ENCODE measurements at regions not wholly inside any gene's neighbourhood (a gene's known extent, or its start where the extent isn't known, plus 50 kb on each side); places are given as distances from the start of the nearest gene placed in this dataset.

DNA sequence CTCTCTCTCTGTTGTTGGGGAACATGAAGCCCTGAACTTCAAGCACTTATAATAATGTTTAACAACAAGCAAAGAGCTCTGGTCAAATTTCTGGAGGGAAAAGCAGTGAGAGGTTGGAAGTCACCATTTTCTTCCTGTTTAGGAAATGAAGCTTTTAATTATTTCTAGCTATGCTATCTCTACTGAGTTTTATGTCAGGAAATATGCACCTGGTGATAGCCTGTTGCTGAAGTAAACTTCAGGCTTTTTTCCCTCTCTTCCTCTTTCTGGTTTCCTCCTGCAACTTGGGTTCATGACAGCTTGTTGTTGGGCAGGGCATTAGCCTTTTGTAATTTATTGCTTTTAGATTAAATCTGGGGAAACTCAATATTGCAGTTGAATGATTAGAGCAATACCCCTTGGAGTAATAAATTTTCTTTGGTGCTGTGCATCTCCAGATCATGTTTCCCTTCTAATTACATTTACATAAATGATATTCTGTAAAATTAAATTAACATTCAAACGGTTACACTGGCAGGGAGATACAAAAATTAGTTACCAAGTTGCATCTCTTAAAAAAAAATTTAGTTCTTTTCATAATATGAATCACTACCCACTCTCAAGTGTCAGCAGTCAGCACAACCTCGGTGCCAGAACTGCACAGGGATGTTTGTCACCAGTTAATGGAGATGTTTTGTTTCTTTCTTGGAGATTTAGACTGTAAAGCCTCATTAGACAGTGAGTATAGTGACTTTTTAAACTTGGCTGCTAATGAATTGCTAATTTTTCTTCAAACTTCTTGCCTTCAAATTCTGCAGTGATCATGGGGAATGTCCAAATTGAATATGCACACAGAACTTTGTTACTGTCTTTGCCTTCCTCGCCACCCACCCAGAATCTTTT is 466.6 kb upstream of the ETAA1 start:
- H3K4me3 ChIP-seq: no peak overlapping the region
- ChIA-PET CTCF (no interaction called here), RAD21 (ENCODE audit: unreplicated experiment) (no interaction called here), POLR2A (no interaction called here), SMC1A (ENCODE audit: uncharacterized antibody, unreplicated experiment) (no interaction called here)
- in situ Hi-C loops (cut with MboI): no loop called here
- no peaks in the 10 kb centered on the region for H3K4me1 ChIP-seq (ENCODE audit: control insufficient read depth, insufficient read depth, low read length)
- H4K20me1 ChIP-seq (ENCODE audit: control insufficient read depth, insufficient read depth): no peaks in the 10 kb centered on the region
- H3K79me2 ChIP-seq (ENCODE audit: control insufficient read depth, insufficient read depth, low read length): no peaks in the 10 kb centered on the region
- BruUV-seq (replicated peaks): no TSS peak
- ATAC-seq: no peak
- H3K9me3 ChIP-seq (replicated peaks; ENCODE audit: control insufficient read depth, insufficient read depth, low read length): no peaks in the 10 kb centered on the region
- no peaks in the 10 kb centered on the region for H3K36me3 ChIP-seq (ENCODE audit: control insufficient read depth in 2 of 2, insufficient read depth in 2 of 2, low read length in 1 of 2)
- 3% methylated on average over 3 of the region's 3 CpGs for WGBS (ENCODE audit: insufficient coverage, insufficient replicate concordance, low lambda C conversion rate, missing lambda C conversion rate)
- FAIRE-seq: no peak
- no peak overlapping the region for H2AFZ ChIP-seq (ENCODE audit: control insufficient read depth, low read depth, low read length)
- intact Hi-C loops (cut with micrococcal nuclease; ENCODE audit: unreplicated experiment): no loop called here
- no peak overlapping the region for H3K27ac ChIP-seq (ENCODE audit: control insufficient read depth, insufficient read depth)
- TF ChIP-seq SPI1 (IDR thresholded peaks at IDR 0.05; ENCODE audit: borderline replicate concordance, insufficient read depth, low read depth, low read length) (no peak), SMC3 (IDR thresholded peaks at IDR 0.05; ENCODE audit: borderline replicate concordance, low read length) (no peak), MYB (IDR thresholded peaks at IDR 0.05; ENCODE audit: borderline replicate concordance, low read depth, low read length) (no peak), CHD2 (IDR thresholded peaks at IDR 0.05; ENCODE audit: borderline replicate concordance, low read depth, low read length) (no peak), POLR2A (IDR thresholded peaks at IDR 0.05; ENCODE audit: low read depth, low read length) (no peak), SP1 (IDR thresholded peaks at IDR 0.05; ENCODE audit: low read depth, low read length) (no peak), IRF4 (IDR thresholded peaks at IDR 0.05; ENCODE audit: low read depth, low read length) (no peak), KDM1A (IDR thresholded peaks at IDR 0.05; ENCODE audit: borderline replicate concordance) (no peak), ATF7 (IDR thresholded peaks at IDR 0.05; ENCODE audit: low read depth) (no peak), FOXK2 (IDR thresholded peaks at IDR 0.05) (no peak), ZBED1 (IDR thresholded peaks at IDR 0.05; ENCODE audit: borderline replicate concordance) (no peak), CBX5 (IDR thresholded peaks at IDR 0.05; ENCODE audit: low read depth) (no peak), MEF2B (IDR thresholded peaks at IDR 0.05; ENCODE audit: partially characterized antibody, poor library complexity, severe bottlenecking) (no peak), NR2F1 (conservative IDR thresholded peaks at IDR 0.05) (no peak)
- TF ChIP-seq, protein P1, sequence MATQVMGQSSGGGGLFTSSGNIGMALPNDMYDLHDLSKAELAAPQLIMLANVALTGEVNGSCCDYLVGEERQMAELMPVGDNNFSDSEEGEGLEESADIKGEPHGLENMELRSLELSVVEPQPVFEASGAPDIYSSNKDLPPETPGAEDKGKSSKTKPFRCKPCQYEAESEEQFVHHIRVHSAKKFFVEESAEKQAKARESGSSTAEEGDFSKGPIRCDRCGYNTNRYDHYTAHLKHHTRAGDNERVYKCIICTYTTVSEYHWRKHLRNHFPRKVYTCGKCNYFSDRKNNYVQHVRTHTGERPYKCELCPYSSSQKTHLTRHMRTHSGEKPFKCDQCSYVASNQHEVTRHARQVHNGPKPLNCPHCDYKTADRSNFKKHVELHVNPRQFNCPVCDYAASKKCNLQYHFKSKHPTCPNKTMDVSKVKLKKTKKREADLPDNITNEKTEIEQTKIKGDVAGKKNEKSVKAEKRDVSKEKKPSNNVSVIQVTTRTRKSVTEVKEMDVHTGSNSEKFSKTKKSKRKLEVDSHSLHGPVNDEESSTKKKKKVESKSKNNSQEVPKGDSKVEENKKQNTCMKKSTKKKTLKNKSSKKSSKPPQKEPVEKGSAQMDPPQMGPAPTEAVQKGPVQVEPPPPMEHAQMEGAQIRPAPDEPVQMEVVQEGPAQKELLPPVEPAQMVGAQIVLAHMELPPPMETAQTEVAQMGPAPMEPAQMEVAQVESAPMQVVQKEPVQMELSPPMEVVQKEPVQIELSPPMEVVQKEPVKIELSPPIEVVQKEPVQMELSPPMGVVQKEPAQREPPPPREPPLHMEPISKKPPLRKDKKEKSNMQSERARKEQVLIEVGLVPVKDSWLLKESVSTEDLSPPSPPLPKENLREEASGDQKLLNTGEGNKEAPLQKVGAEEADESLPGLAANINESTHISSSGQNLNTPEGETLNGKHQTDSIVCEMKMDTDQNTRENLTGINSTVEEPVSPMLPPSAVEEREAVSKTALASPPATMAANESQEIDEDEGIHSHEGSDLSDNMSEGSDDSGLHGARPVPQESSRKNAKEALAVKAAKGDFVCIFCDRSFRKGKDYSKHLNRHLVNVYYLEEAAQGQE (IDR thresholded peaks at IDR 0.05; ENCODE audit: low read depth, low read length): no peak
- TF ChIP-seq, protein P2, sequence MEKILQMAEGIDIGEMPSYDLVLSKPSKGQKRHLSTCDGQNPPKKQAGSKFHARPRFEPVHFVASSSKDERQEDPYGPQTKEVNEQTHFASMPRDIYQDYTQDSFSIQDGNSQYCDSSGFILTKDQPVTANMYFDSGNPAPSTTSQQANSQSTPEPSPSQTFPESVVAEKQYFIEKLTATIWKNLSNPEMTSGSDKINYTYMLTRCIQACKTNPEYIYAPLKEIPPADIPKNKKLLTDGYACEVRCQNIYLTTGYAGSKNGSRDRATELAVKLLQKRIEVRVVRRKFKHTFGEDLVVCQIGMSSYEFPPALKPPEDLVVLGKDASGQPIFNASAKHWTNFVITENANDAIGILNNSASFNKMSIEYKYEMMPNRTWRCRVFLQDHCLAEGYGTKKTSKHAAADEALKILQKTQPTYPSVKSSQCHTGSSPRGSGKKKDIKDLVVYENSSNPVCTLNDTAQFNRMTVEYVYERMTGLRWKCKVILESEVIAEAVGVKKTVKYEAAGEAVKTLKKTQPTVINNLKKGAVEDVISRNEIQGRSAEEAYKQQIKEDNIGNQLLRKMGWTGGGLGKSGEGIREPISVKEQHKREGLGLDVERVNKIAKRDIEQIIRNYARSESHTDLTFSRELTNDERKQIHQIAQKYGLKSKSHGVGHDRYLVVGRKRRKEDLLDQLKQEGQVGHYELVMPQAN (conservative IDR thresholded peaks at IDR 0.05): no peak
- no peaks in the 10 kb centered on the region for H3K27me3 ChIP-seq (replicated peaks in 1 of 2; ENCODE audit: control insufficient read depth in 2 of 2, insufficient read depth in 2 of 2, low read length in 1 of 2)
- H3K9ac ChIP-seq (ENCODE audit: control insufficient read depth, insufficient read depth, low read length): no peak overlapping the region
- DNase-seq (ENCODE audit: low read depth, low spot score): no peak
- H3K4me2 ChIP-seq (ENCODE audit: control insufficient read depth, insufficient read depth): no peak overlapping the region

Measured in GM12878 (cell line).